ENCODE measurements at regions not wholly inside any gene's neighbourhood (a gene's known extent, or its start where the extent isn't known, plus 50 kb on each side); places are given as distances from the start of the nearest gene placed in this dataset.

DNA sequence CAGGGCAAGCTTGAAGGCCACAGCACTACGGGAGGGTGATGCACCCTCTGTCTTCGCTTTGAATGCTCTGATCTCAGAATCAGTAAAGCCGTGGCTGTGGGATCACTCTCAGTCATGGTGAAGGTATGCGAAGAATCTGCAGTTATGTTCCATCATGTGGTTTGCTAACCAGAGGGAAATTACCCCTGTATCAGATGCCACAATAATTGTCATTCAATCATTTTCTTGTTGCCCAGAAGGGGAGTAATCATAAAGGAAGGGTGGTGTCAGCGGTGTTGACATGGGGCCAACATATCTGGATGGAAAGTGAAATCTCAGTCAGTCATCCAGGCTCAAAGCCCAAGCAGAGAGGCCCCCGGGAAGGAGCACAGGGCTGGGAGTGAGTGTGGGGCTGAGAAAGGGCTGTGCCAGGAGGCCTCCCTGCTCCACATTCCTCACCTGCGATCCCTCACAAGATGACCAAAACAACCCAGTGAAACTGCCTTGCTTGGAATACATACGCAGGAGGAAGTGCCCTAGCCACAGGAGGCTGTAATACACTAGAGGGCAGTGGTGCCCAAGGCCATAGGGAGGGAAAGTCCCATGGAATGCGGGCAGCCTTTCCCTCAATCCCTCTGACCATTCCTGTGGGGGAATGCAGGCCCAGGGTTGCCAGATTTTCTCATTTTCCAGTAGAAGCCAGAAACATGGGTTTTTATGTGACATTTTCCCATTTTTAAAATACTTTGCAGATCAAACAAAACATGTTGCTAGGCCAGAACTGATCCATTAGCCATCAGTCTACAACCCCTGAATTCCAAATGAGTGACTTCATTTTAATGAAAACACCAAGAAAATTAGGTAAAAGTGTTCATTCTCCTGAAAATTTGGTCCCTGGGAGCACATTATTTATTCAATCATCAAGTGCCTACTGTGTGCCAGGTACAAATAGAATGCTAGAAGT lies 95.7 kb upstream of the VANGL1 start:
- no peaks in the 10 kb centered on the region for H3K36me3 ChIP-seq (ENCODE audit: control insufficient read depth in 2 of 2, insufficient read depth in 1 of 2, low read length in 2 of 2)
- CTCF ChIA-PET: interaction anchor here (0.7 to 1.8 kb wide), 4 partner anchors 49 to 224 kb away, joined by 3 to 16 read pairs (median 6); no protein-coding TSS in a partner anchor
- H3K9me3 ChIP-seq (ENCODE audit: control insufficient read depth, insufficient read depth, low read depth, low read length): no peaks in the 10 kb centered on the region
- H3K27ac ChIP-seq (ENCODE audit: extremely low read depth, low read depth, low read length): no peak overlapping the region
- H3K4me1 ChIP-seq (ENCODE audit: control insufficient read depth, insufficient read depth, low read length): no peaks in the 10 kb centered on the region
- no peak overlapping the region for H3K4me3 ChIP-seq (ENCODE audit: low read depth, low read length)
- POLR2A ChIA-PET: no interaction called here
- TF ChIP-seq, protein P1, sequence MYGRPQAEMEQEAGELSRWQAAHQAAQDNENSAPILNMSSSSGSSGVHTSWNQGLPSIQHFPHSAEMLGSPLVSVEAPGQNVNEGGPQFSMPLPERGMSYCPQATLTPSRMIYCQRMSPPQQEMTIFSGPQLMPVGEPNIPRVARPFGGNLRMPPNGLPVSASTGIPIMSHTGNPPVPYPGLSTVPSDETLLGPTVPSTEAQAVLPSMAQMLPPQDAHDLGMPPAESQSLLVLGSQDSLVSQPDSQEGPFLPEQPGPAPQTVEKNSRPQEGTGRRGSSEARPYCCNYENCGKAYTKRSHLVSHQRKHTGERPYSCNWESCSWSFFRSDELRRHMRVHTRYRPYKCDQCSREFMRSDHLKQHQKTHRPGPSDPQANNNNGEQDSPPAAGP (tag by site-specific recombination; IDR thresholded peaks at IDR 0.05): no peak
- TF ChIP-seq ZNF426 (tag by site-specific recombination; IDR thresholded peaks at IDR 0.05) (no peak), ZNF433 (tag by site-specific recombination; IDR thresholded peaks at IDR 0.05; ENCODE audit: low read depth) (no peak), ZNF629 (tag by site-specific recombination; IDR thresholded peaks at IDR 0.05) (peak; percentile 65), ZNF530 (tag by site-specific recombination; IDR thresholded peaks at IDR 0.05; ENCODE audit: low read depth) (no peak), GLI4 (tag by site-specific recombination; IDR thresholded peaks at IDR 0.05) (no peak), ZNF311 (tag by site-specific recombination; IDR thresholded peaks at IDR 0.05; ENCODE audit: borderline replicate concordance) (no peak), GLIS1 (tag by site-specific recombination; IDR thresholded peaks at IDR 0.05) (peak; percentile 75), IKZF3 (tag by site-specific recombination; IDR thresholded peaks at IDR 0.05) (0 out of 2 replicates have a peak, but pooled peaks have one; percentile 18), ZXDB (tag by site-specific recombination; IDR thresholded peaks at IDR 0.05) (no peak), ZNF670 (tag by site-specific recombination; IDR thresholded peaks at IDR 0.05; ENCODE audit: low read depth) (no peak), ZNF239 (tag by site-specific recombination; IDR thresholded peaks at IDR 0.05) (no peak), ZNF121 (tag by site-specific recombination; IDR thresholded peaks at IDR 0.05) (no peak), FEZF1 (tag by site-specific recombination; IDR thresholded peaks at IDR 0.05) (no peak), PRDM1 (tag by site-specific recombination; IDR thresholded peaks at IDR 0.05) (peak; percentile 71), ZNF184 (tag by site-specific recombination; IDR thresholded peaks at IDR 0.05) (no peak), ZNF596 (tag by site-specific recombination; IDR thresholded peaks at IDR 0.05) (no peak), ZNF37A (tag by site-specific recombination; IDR thresholded peaks at IDR 0.05) (no peak)
- TF ChIP-seq, protein P2, sequence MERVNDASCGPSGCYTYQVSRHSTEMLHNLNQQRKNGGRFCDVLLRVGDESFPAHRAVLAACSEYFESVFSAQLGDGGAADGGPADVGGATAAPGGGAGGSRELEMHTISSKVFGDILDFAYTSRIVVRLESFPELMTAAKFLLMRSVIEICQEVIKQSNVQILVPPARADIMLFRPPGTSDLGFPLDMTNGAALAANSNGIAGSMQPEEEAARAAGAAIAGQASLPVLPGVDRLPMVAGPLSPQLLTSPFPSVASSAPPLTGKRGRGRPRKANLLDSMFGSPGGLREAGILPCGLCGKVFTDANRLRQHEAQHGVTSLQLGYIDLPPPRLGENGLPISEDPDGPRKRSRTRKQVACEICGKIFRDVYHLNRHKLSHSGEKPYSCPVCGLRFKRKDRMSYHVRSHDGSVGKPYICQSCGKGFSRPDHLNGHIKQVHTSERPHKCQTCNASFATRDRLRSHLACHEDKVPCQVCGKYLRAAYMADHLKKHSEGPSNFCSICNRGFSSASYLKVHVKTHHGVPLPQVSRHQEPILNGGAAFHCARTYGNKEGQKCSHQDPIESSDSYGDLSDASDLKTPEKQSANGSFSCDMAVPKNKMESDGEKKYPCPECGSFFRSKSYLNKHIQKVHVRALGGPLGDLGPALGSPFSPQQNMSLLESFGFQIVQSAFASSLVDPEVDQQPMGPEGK (tag by site-specific recombination; IDR thresholded peaks at IDR 0.05): no peak
- TF ChIP-seq, protein P3, sequence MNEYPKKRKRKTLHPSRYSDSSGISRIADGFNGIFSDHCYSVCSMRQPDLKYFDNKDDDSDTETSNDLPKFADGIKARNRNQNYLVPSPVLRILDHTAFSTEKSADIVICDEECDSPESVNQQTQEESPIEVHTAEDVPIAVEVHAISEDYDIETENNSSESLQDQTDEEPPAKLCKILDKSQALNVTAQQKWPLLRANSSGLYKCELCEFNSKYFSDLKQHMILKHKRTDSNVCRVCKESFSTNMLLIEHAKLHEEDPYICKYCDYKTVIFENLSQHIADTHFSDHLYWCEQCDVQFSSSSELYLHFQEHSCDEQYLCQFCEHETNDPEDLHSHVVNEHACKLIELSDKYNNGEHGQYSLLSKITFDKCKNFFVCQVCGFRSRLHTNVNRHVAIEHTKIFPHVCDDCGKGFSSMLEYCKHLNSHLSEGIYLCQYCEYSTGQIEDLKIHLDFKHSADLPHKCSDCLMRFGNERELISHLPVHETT (tag by site-specific recombination; IDR thresholded peaks at IDR 0.05): no peak
- TF ChIP-seq, protein P4, sequence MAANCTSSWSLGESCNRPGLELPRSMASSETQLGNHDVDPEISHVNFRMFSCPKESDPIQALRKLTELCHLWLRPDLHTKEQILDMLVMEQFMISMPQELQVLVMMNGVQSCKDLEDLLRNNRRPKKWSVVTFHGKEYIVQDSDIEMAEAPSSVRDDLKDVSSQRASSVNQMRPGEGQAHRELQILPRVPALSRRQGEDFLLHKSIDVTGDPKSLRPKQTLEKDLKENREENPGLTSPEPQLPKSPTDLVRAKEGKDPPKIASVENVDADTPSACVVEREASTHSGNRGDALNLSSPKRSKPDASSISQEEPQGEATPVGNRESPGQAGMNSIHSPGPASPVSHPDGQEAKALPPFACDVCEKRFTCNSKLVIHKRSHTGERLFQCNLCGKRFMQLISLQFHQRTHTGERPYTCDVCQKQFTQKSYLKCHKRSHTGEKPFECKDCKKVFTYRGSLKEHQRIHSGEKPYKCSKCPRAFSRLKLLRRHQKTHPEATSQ (tag by site-specific recombination; IDR thresholded peaks at IDR 0.05): no peak
- TF ChIP-seq, protein P5, sequence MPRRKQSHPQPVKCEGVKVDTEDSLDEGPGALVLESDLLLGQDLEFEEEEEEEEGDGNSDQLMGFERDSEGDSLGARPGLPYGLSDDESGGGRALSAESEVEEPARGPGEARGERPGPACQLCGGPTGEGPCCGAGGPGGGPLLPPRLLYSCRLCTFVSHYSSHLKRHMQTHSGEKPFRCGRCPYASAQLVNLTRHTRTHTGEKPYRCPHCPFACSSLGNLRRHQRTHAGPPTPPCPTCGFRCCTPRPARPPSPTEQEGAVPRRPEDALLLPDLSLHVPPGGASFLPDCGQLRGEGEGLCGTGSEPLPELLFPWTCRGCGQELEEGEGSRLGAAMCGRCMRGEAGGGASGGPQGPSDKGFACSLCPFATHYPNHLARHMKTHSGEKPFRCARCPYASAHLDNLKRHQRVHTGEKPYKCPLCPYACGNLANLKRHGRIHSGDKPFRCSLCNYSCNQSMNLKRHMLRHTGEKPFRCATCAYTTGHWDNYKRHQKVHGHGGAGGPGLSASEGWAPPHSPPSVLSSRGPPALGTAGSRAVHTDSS (tag by site-specific recombination; IDR thresholded peaks at IDR 0.05): no peak
- TF ChIP-seq, protein P6, sequence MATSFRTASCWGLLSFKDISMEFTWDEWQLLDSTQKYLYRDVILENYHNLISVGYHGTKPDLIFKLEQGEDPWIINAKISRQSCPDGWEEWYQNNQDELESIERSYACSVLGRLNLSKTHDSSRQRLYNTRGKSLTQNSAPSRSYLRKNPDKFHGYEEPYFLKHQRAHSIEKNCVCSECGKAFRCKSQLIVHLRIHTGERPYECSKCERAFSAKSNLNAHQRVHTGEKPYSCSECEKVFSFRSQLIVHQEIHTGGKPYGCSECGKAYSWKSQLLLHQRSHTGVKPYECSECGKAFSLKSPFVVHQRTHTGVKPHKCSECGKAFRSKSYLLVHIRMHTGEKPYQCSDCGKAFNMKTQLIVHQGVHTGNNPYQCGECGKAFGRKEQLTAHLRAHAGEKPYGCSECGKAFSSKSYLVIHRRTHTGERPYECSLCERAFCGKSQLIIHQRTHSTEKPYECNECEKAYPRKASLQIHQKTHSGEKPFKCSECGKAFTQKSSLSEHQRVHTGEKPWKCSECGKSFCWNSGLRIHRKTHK (tag by site-specific recombination; IDR thresholded peaks at IDR 0.05): no peak
- TF ChIP-seq, protein P7, sequence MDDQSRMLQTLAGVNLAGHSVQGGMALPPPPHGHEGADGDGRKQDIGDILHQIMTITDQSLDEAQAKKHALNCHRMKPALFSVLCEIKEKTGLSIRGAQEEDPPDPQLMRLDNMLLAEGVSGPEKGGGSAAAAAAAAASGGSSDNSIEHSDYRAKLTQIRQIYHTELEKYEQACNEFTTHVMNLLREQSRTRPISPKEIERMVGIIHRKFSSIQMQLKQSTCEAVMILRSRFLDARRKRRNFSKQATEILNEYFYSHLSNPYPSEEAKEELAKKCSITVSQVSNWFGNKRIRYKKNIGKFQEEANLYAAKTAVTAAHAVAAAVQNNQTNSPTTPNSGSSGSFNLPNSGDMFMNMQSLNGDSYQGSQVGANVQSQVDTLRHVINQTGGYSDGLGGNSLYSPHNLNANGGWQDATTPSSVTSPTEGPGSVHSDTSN (CRISPR knock-in tag; IDR thresholded peaks at IDR 0.05): no peak
